GM06990 (cell line): ENCODE measurements at regions not wholly inside any gene's neighbourhood (a gene's known extent, or its start where the extent isn't known, plus 50 kb on each side); places are given as distances from the start of the nearest gene placed in this dataset.

Source experiments
- DNase-seq: peaks from one replicate; pipeline ENCODE4 v3.0.0-alpha.2; 2011; ENCODE audit not compliant: insufficient read length; ENCODE audit errors: extremely low read depth
- H3K27me3 ChIP-seq: replicated peaks from 2 replicates; pipeline ENCODE4 v1.6.0; 2011; ENCODE audit warnings: low read length; ENCODE audit not compliant: control insufficient read depth, insufficient read depth
- H3K36me3 ChIP-seq: 2 replicates; pipeline ENCODE4 v1.5.1; 2011; ENCODE audit warnings: low read length; ENCODE audit not compliant: control insufficient read depth, insufficient read depth
- H3K4me3 ChIP-seq: replicated peaks from 2 replicates; pipeline ENCODE4 v1.5.1; 2011; ENCODE audit warnings: low read depth, mild to moderate bottlenecking, control low read depth, low read length
- CTCF ChIP-seq: IDR thresholded peaks from 2 replicates; pipeline ENCODE4 v1.5.1; 2011; ENCODE audit warnings: low read length, control low read depth, mild to moderate bottlenecking, inconsistent platforms; ENCODE audit not compliant: insufficient read depth, poor library complexity, severe bottlenecking

- no peak for TF ChIP-seq CTCF
- no peaks in the 10 kb centered on the region for H3K36me3 ChIP-seq
- no peak for DNase-seq
- no peaks in the 10 kb centered on the region; the same call in 1 of the 2 replicates for H3K27me3 ChIP-seq
- H3K4me3 ChIP-seq: no peak overlapping the region
Measured at GRCh38 chr9:86754581-86755560, 192.4 kb downstream of the GAS1 start.

GRCh38 chr9:86753836-86754235, 193.5 kb downstream of the GAS1 start:
- no peaks in the 10 kb centered on the region for H3K36me3 ChIP-seq
- DNase-seq: no peak

GRCh38 chr9:86752733-86753132, 194.6 kb downstream of the GAS1 start:
- no peaks in the 10 kb centered on the region for H3K36me3 ChIP-seq
- no peak for TF ChIP-seq CTCF
- no peak overlapping the region for H3K4me3 ChIP-seq
- no peak for DNase-seq
- no peaks in the 10 kb centered on the region; the same call in 1 of the 2 replicates for H3K27me3 ChIP-seq

More at GRCh38 chr9:86753836-86754235, 193.5 kb downstream of the GAS1 start:
- Histone ChIP-seq H3K4me3 (no peak overlapping the region), H3K27me3 (no peaks in the 10 kb centered on the region; the same call in 1 of the 2 replicates)
- TF ChIP-seq CTCF: no peak

- H3K27me3 ChIP-seq: no peaks in the 10 kb centered on the region; the same call in 1 of the 2 replicates
- DNase-seq: no peak
- H3K4me3 ChIP-seq: no peak overlapping the region
- no peaks in the 10 kb centered on the region for H3K36me3 ChIP-seq
- TF ChIP-seq CTCF: no peak
Measured at GRCh38 chr9:86751956-86752355, 195.3 kb downstream of the GAS1 start.

GRCh38 chr9:86751207-86751606, 196.1 kb downstream of the GAS1 start:
- Histone ChIP-seq H3K27me3 (no peaks in the 10 kb centered on the region; the same call in 1 of the 2 replicates), H3K36me3 (no peaks in the 10 kb centered on the region), H3K4me3 (no peak overlapping the region)
- DNase-seq: no peak
- TF ChIP-seq CTCF: no peak

GRCh38 chr9:86749894-86750255, 197.4 kb downstream of the GAS1 start:
- TF ChIP-seq CTCF: no peak
- no peak for DNase-seq

More at GRCh38 chr9:86749894-86750255, 197.4 kb downstream of the GAS1 start:
- no peaks in the 10 kb centered on the region for H3K36me3 ChIP-seq
- H3K4me3 ChIP-seq: no peak overlapping the region
- no peaks in the 10 kb centered on the region; the same call in none of the 2 replicates for H3K27me3 ChIP-seq
